Heart left ventricle (tissue), 13 donors: ENCODE measurements at regions not wholly inside any gene's neighbourhood (a gene's known extent, or its start where the extent isn't known, plus 50 kb on each side); places are given as distances from the start of the nearest gene placed in this dataset.

Source experiments
- POLR2A ChIP-seq, 2 donors: fragments of 450-650 bp; IDR thresholded peaks; one replicate each; pipeline ENCODE4 v1.6.1; 2017; ENCODE audit warnings: antibody characterized with exemption in 2 of 2, mild to moderate bottlenecking in 2 of 2, moderate library complexity in 2 of 2
- TF ChIP-seq, protein P1 (sequence below), 12 donors: fragments of 200-600 bp; sonication (generic) in 4 of 12; IDR thresholded peaks; one replicate each; pipeline versions ENCODE4 v1.5.0 to v1.8.0; 2018 to 2022; ENCODE audit warnings: antibody characterized with exemption in 12 of 12, mild to moderate bottlenecking in 5 of 12
- donor health status: ischemic (EF 13 %, LVEDD 7.1; RV severe dilation, severe dysfunction).
- donor health status: DM: no; HTN: yes; CAD: no.
- donor health status: DM: no; HTN: no; CAD: no.
- donor health status: ischemic (EF 25% LVEDD 6.9; RV normal size, moderate dysfunction).
- donor health status: ischemic (EF 25% LVEDD 5.7; RV mildly dilated, moderate dysfunction).
- donor health status: ischemic (EF 35%, LVEDD 5.7; RV mildly dilated, moderate dysfunction).
- donor health status: nonischemic (EF 11% LVEDD 7.7; RV severe dilation, severe dysfunction).
- donor health status: DM: yes; HTN: yes; CAD: no.
- donor health status: PGD.
- donor health status: ischemic (EF 29% LVEDD 5.4; RV normal size, mild dysfunction).
- donor health status: nonischemic (EF 23%, LVEDD 6.1; RV moderate dilation, normal function).

DNA sequence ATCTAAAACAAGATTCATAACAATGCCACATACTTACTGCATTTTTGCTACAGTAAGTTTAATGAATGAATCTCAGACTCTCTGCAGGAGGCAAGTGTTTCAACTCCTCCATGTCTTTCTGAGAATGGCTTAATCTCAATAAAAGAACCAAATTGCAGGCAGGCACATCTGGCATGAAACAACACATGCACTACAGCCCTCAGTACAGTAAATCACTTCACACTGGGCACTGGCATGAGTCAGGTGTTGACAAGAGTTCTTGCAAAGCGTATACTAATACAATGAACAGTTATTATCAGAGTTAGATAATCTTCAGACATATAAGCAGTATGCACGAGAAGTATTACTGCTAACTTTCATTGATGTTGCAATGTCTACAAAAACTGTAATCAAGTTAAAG is 1386.8 kb downstream of the MRPL39 start:
- TF ChIP-seq, protein P1, sequence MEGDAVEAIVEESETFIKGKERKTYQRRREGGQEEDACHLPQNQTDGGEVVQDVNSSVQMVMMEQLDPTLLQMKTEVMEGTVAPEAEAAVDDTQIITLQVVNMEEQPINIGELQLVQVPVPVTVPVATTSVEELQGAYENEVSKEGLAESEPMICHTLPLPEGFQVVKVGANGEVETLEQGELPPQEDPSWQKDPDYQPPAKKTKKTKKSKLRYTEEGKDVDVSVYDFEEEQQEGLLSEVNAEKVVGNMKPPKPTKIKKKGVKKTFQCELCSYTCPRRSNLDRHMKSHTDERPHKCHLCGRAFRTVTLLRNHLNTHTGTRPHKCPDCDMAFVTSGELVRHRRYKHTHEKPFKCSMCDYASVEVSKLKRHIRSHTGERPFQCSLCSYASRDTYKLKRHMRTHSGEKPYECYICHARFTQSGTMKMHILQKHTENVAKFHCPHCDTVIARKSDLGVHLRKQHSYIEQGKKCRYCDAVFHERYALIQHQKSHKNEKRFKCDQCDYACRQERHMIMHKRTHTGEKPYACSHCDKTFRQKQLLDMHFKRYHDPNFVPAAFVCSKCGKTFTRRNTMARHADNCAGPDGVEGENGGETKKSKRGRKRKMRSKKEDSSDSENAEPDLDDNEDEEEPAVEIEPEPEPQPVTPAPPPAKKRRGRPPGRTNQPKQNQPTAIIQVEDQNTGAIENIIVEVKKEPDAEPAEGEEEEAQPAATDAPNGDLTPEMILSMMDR (IDR thresholded peaks at IDR 0.05), result no peak
- no peak for TF ChIP-seq POLR2A (IDR thresholded peaks at IDR 0.05)
